Liver (tissue), 3 donors: ENCODE measurements at regions not wholly inside any gene's neighbourhood (a gene's known extent, or its start where the extent isn't known, plus 50 kb on each side); places are given as distances from the start of the nearest gene placed in this dataset.

Source experiments
- EGR1 ChIP-seq, 2 donors: IDR thresholded peaks; 2 replicates each; pipeline ENCODE4 v1.6.1; 2016 to 2018; ENCODE audit warnings: antibody characterized with exemption in 2 of 2, low read depth in 2 of 2
- FOXA1 ChIP-seq: IDR thresholded peaks from 2 replicates; pipeline ENCODE4 v1.6.1; 2016; ENCODE audit warnings: antibody characterized with exemption
- GABPA ChIP-seq, 2 donors: IDR thresholded peaks in 1 of 2; conservative IDR thresholded peaks in 1 of 2; 2 replicates each; pipeline ENCODE4 v1.6.1; 2016; ENCODE audit warnings: antibody characterized with exemption in 2 of 2, mild to moderate bottlenecking in 1 of 2, moderate library complexity in 1 of 2
- JUND ChIP-seq, 2 donors: IDR thresholded peaks; 2 replicates each; pipeline ENCODE4 v1.6.1; 2016; ENCODE audit warnings: antibody characterized with exemption in 2 of 2
- SP1 ChIP-seq: IDR thresholded peaks from 2 replicates; pipeline ENCODE4 v1.6.1; 2018; ENCODE audit warnings: antibody characterized with exemption, mild to moderate bottlenecking
- YY1 ChIP-seq: IDR thresholded peaks from 2 replicates; pipeline ENCODE4 v1.6.1; 2016; ENCODE audit warnings: antibody characterized with exemption, mild to moderate bottlenecking
- TF ChIP-seq, protein P1 (sequence below): fragments of 150-350 bp; IDR thresholded peaks from 2 replicates; pipeline ENCODE4 v1.5.1; 2017; ENCODE audit warnings: improper control_type of control experiment, low read depth, low read length; ENCODE audit not compliant: missing input control
- TF ChIP-seq, protein P2 (sequence below): IDR thresholded peaks from 2 replicates; pipeline ENCODE4 v1.6.1; 2016; ENCODE audit warnings: antibody characterized with exemption, mild to moderate bottlenecking
- TF ChIP-seq, protein P3 (sequence below): IDR thresholded peaks from 2 replicates; pipeline ENCODE4 v1.6.1; 2016; ENCODE audit warnings: antibody characterized with exemption
- TF ChIP-seq, protein P4 (sequence below): IDR thresholded peaks from 2 replicates; pipeline ENCODE4 v1.6.1; 2016; ENCODE audit warnings: antibody characterized with exemption
- TF ChIP-seq, protein P5 (sequence below): IDR thresholded peaks from 2 replicates; pipeline ENCODE4 v1.6.1; 2016; ENCODE audit warnings: antibody characterized with exemption
- donor health status: healthy.
- donor health status: healthy.

DNA sequence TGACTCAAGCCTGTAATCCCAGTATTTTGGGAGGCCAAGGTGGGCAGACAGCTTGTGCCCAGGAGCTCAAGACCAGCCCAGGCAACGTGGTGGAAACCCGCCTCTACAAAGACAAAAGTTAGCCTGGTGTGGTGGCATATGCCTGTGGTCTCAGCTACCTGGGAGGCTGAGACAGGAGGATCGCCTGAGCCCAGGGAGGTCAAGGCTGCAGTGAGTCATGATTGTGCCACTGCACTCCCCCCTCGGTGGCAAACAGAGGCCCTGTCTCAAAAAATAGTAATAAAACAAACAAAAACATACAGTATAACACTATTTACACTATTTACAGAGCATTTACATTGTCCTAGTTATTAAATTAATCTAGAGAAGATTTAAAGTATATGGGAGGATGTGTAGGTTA lies 56.0 kb upstream of the PIM1 start:
- TF ChIP-seq, protein P1, sequence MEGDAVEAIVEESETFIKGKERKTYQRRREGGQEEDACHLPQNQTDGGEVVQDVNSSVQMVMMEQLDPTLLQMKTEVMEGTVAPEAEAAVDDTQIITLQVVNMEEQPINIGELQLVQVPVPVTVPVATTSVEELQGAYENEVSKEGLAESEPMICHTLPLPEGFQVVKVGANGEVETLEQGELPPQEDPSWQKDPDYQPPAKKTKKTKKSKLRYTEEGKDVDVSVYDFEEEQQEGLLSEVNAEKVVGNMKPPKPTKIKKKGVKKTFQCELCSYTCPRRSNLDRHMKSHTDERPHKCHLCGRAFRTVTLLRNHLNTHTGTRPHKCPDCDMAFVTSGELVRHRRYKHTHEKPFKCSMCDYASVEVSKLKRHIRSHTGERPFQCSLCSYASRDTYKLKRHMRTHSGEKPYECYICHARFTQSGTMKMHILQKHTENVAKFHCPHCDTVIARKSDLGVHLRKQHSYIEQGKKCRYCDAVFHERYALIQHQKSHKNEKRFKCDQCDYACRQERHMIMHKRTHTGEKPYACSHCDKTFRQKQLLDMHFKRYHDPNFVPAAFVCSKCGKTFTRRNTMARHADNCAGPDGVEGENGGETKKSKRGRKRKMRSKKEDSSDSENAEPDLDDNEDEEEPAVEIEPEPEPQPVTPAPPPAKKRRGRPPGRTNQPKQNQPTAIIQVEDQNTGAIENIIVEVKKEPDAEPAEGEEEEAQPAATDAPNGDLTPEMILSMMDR: no peak
- TF ChIP-seq YY1 (no peak), EGR1 (IDR thresholded peaks at IDR 0.05; ENCODE audit: low read depth in 2 of 2) (no peak), GABPA (IDR thresholded peaks at IDR 0.05 in 1 of 2, conservative IDR thresholded peaks at IDR 0.05 in 1 of 2) (no peak), SP1 (no peak), FOXA1 (no peak), JUND (IDR thresholded peaks at IDR 0.05) (no peak)
- TF ChIP-seq, protein P2, sequence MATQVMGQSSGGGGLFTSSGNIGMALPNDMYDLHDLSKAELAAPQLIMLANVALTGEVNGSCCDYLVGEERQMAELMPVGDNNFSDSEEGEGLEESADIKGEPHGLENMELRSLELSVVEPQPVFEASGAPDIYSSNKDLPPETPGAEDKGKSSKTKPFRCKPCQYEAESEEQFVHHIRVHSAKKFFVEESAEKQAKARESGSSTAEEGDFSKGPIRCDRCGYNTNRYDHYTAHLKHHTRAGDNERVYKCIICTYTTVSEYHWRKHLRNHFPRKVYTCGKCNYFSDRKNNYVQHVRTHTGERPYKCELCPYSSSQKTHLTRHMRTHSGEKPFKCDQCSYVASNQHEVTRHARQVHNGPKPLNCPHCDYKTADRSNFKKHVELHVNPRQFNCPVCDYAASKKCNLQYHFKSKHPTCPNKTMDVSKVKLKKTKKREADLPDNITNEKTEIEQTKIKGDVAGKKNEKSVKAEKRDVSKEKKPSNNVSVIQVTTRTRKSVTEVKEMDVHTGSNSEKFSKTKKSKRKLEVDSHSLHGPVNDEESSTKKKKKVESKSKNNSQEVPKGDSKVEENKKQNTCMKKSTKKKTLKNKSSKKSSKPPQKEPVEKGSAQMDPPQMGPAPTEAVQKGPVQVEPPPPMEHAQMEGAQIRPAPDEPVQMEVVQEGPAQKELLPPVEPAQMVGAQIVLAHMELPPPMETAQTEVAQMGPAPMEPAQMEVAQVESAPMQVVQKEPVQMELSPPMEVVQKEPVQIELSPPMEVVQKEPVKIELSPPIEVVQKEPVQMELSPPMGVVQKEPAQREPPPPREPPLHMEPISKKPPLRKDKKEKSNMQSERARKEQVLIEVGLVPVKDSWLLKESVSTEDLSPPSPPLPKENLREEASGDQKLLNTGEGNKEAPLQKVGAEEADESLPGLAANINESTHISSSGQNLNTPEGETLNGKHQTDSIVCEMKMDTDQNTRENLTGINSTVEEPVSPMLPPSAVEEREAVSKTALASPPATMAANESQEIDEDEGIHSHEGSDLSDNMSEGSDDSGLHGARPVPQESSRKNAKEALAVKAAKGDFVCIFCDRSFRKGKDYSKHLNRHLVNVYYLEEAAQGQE: no peak
- TF ChIP-seq, protein P3, sequence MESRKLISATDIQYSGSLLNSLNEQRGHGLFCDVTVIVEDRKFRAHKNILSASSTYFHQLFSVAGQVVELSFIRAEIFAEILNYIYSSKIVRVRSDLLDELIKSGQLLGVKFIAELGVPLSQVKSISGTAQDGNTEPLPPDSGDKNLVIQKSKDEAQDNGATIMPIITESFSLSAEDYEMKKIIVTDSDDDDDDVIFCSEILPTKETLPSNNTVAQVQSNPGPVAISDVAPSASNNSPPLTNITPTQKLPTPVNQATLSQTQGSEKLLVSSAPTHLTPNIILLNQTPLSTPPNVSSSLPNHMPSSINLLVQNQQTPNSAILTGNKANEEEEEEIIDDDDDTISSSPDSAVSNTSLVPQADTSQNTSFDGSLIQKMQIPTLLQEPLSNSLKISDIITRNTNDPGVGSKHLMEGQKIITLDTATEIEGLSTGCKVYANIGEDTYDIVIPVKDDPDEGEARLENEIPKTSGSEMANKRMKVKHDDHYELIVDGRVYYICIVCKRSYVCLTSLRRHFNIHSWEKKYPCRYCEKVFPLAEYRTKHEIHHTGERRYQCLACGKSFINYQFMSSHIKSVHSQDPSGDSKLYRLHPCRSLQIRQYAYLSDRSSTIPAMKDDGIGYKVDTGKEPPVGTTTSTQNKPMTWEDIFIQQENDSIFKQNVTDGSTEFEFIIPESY: no peak
- TF ChIP-seq, protein P4, sequence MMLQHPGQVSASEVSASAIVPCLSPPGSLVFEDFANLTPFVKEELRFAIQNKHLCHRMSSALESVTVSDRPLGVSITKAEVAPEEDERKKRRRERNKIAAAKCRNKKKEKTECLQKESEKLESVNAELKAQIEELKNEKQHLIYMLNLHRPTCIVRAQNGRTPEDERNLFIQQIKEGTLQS: no peak
- TF ChIP-seq, protein P5, sequence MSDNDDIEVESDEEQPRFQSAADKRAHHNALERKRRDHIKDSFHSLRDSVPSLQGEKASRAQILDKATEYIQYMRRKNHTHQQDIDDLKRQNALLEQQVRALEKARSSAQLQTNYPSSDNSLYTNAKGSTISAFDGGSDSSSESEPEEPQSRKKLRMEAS: no peak
